ENCODE measurements at regions not wholly inside any gene's neighbourhood (a gene's known extent, or its start where the extent isn't known, plus 50 kb on each side); places are given as distances from the start of the nearest gene placed in this dataset.
A peak's percentile ranks its signal among the peaks of the same experiment; 100 is the strongest.

GRCh38 chr5:123844873-123845272 is 332.9 kb downstream of the CSNK1G3 start:
- Histone ChIP-seq H3K27me3 (ENCODE audit: control insufficient read depth in 1 of 2, insufficient read depth in 2 of 2, low read length in 2 of 2) (no peaks in the 10 kb centered on the region), H3K27ac (ENCODE audit: low read depth in 2 of 2, low read length in 1 of 2) (no peak overlapping the region), H3K4me3 (ENCODE audit: low read depth in 1 of 2, low read length in 2 of 2) (no peak overlapping the region), H3K36me3 (ENCODE audit: control insufficient read depth in 2 of 2, insufficient read depth in 2 of 2, low read length in 1 of 2) (no peaks in the 10 kb centered on the region), H3K9me3 (ENCODE audit: control insufficient read depth in 2 of 2, insufficient read depth in 1 of 2, low read depth in 1 of 2, low read length in 1 of 2) (no peaks in the 10 kb centered on the region), H3K4me1 (ENCODE audit: control insufficient read depth in 2 of 2, insufficient read depth in 2 of 2, low read length in 1 of 2) (no peaks in the 10 kb centered on the region)
- 64 to 72% methylated on average over 1 of the region's 1 CpG for WGBS, 2 donors

- Histone ChIP-seq H3K36me3 (ENCODE audit: control insufficient read depth in 2 of 2, insufficient read depth in 2 of 2, low read length in 1 of 2) (no peaks in the 10 kb centered on the region), H3K9me3 (ENCODE audit: control insufficient read depth in 2 of 2, insufficient read depth in 1 of 2, low read depth in 1 of 2, low read length in 1 of 2) (no peaks in the 10 kb centered on the region), H3K4me3 (ENCODE audit: low read depth in 1 of 2, low read length in 2 of 2) (no peak overlapping the region), H3K4me1 (ENCODE audit: control insufficient read depth in 2 of 2, insufficient read depth in 2 of 2, low read length in 1 of 2) (no peaks in the 10 kb centered on the region), H3K27ac (ENCODE audit: low read depth in 2 of 2, low read length in 1 of 2) (no peak overlapping the region), H3K27me3 (ENCODE audit: control insufficient read depth in 1 of 2, insufficient read depth in 2 of 2, low read length in 2 of 2) (no peaks in the 10 kb centered on the region)
- 68 to 70% methylated on average over 4 of the region's 4 CpGs for WGBS, 2 donors
Measured at GRCh38 chr5:123835421-123835820, 323.4 kb downstream of the CSNK1G3 start.

- 81 to 89% methylated on average over 2 of the region's 2 CpGs for WGBS, 2 donors
- no peaks in the 10 kb centered on the region for H3K27me3 ChIP-seq (ENCODE audit: control insufficient read depth in 1 of 2, insufficient read depth in 2 of 2, low read length in 2 of 2)
- H3K36me3 ChIP-seq (ENCODE audit: control insufficient read depth in 2 of 2, insufficient read depth in 2 of 2, low read length in 1 of 2): no peaks in the 10 kb centered on the region
- H3K4me1 ChIP-seq (ENCODE audit: control insufficient read depth in 2 of 2, insufficient read depth in 2 of 2, low read length in 1 of 2): no peaks in the 10 kb centered on the region
- no peak overlapping the region for H3K4me3 ChIP-seq (ENCODE audit: low read depth in 1 of 2, low read length in 2 of 2)
- no peaks in the 10 kb centered on the region for H3K9me3 ChIP-seq (ENCODE audit: control insufficient read depth in 2 of 2, insufficient read depth in 1 of 2, low read depth in 1 of 2, low read length in 1 of 2)
- no peak overlapping the region for H3K27ac ChIP-seq (ENCODE audit: low read depth in 2 of 2, low read length in 1 of 2)
Measured at GRCh38 chr5:123830575-123830974, 318.6 kb downstream of the CSNK1G3 start.

- no peaks in the 10 kb centered on the region for H3K9me3 ChIP-seq (ENCODE audit: control insufficient read depth in 2 of 2, insufficient read depth in 1 of 2, low read depth in 1 of 2, low read length in 1 of 2)
- no peak overlapping the region for H3K4me3 ChIP-seq (ENCODE audit: low read depth in 1 of 2, low read length in 2 of 2)
- no peaks in the 10 kb centered on the region for H3K4me1 ChIP-seq (ENCODE audit: control insufficient read depth in 2 of 2, insufficient read depth in 2 of 2, low read length in 1 of 2)
- no peak overlapping the region for H3K27ac ChIP-seq (ENCODE audit: low read depth in 2 of 2, low read length in 1 of 2)
- H3K36me3 ChIP-seq (ENCODE audit: control insufficient read depth in 2 of 2, insufficient read depth in 2 of 2, low read length in 1 of 2): no peaks in the 10 kb centered on the region
- WGBS, 2 donors: 64 to 77% methylated on average over 2 of the region's 2 CpGs
- no peaks in the 10 kb centered on the region for H3K27me3 ChIP-seq (ENCODE audit: control insufficient read depth in 1 of 2, insufficient read depth in 2 of 2, low read length in 2 of 2)
Measured at GRCh38 chr5:123827811-123828210, 315.8 kb downstream of the CSNK1G3 start.

GRCh38 chr5:123819833-123820232 is 307.9 kb downstream of the CSNK1G3 start:
- H3K27ac ChIP-seq (ENCODE audit: low read depth in 2 of 2, low read length in 1 of 2): no peak overlapping the region
- H3K36me3 ChIP-seq (ENCODE audit: control insufficient read depth in 2 of 2, insufficient read depth in 2 of 2, low read length in 1 of 2): no peaks in the 10 kb centered on the region
- H3K4me1 ChIP-seq (ENCODE audit: control insufficient read depth in 2 of 2, insufficient read depth in 2 of 2, low read length in 1 of 2): no peaks in the 10 kb centered on the region
- H3K27me3 ChIP-seq (ENCODE audit: control insufficient read depth in 1 of 2, insufficient read depth in 2 of 2, low read length in 2 of 2): no peaks in the 10 kb centered on the region
- no peaks in the 10 kb centered on the region for H3K9me3 ChIP-seq (ENCODE audit: control insufficient read depth in 2 of 2, insufficient read depth in 1 of 2, low read depth in 1 of 2, low read length in 1 of 2)
- 88% methylated on average over 4 of the region's 4 CpGs for WGBS, 2 donors
- H3K4me3 ChIP-seq (ENCODE audit: low read depth in 1 of 2, low read length in 2 of 2): no peak overlapping the region

GRCh38 chr5:123819386-123819785 is 307.4 kb downstream of the CSNK1G3 start:
- Histone ChIP-seq H3K27ac (ENCODE audit: low read depth in 2 of 2, low read length in 1 of 2) (no peak overlapping the region), H3K36me3 (ENCODE audit: control insufficient read depth in 2 of 2, insufficient read depth in 2 of 2, low read length in 1 of 2) (no peaks in the 10 kb centered on the region), H3K27me3 (ENCODE audit: control insufficient read depth in 1 of 2, insufficient read depth in 2 of 2, low read length in 2 of 2) (no peaks in the 10 kb centered on the region), H3K4me1 (ENCODE audit: control insufficient read depth in 2 of 2, insufficient read depth in 2 of 2, low read length in 1 of 2) (no peaks in the 10 kb centered on the region), H3K4me3 (ENCODE audit: low read depth in 1 of 2, low read length in 2 of 2) (no peak overlapping the region), H3K9me3 (ENCODE audit: control insufficient read depth in 2 of 2, insufficient read depth in 1 of 2, low read depth in 1 of 2, low read length in 1 of 2) (no peaks in the 10 kb centered on the region)
- WGBS, 2 donors: 78 to 90% methylated on average over 3 of the region's 3 CpGs

GRCh38 chr5:123817267-123817666 is 305.3 kb downstream of the CSNK1G3 start:
- 78 to 95% methylated on average over 2 of the region's 2 CpGs for WGBS, 2 donors
- H3K4me1 ChIP-seq (ENCODE audit: control insufficient read depth in 2 of 2, insufficient read depth in 2 of 2, low read length in 1 of 2): no peaks in the 10 kb centered on the region
- H3K9me3 ChIP-seq (ENCODE audit: control insufficient read depth in 2 of 2, insufficient read depth in 1 of 2, low read depth in 1 of 2, low read length in 1 of 2): no peaks in the 10 kb centered on the region
- no peak overlapping the region for H3K27ac ChIP-seq (ENCODE audit: low read depth in 2 of 2, low read length in 1 of 2)
- H3K27me3 ChIP-seq (ENCODE audit: control insufficient read depth in 1 of 2, insufficient read depth in 2 of 2, low read length in 2 of 2): no peaks in the 10 kb centered on the region
- H3K4me3 ChIP-seq (ENCODE audit: low read depth in 1 of 2, low read length in 2 of 2): no peak overlapping the region
- H3K36me3 ChIP-seq (ENCODE audit: control insufficient read depth in 2 of 2, insufficient read depth in 2 of 2, low read length in 1 of 2): no peaks in the 10 kb centered on the region

GRCh38 chr5:123814801-123815470 is 303.0 kb downstream of the CSNK1G3 start:
- Histone ChIP-seq H3K9me3 (ENCODE audit: control insufficient read depth in 2 of 2, insufficient read depth in 1 of 2, low read depth in 1 of 2, low read length in 1 of 2) (no peaks in the 10 kb centered on the region), H3K4me3 (ENCODE audit: low read depth in 1 of 2, low read length in 2 of 2) (no peak overlapping the region), H3K36me3 (ENCODE audit: control insufficient read depth in 2 of 2, insufficient read depth in 2 of 2, low read length in 1 of 2) (no peaks in the 10 kb centered on the region), H3K27ac (ENCODE audit: low read depth in 2 of 2, low read length in 1 of 2) (no peak overlapping the region), H3K4me1 (ENCODE audit: control insufficient read depth in 2 of 2, insufficient read depth in 2 of 2, low read length in 1 of 2) (peaks cover 0 to 2% of the 10 kb centered on the region in 2 donors), H3K27me3 (ENCODE audit: control insufficient read depth in 1 of 2, insufficient read depth in 2 of 2, low read length in 2 of 2) (no peaks in the 10 kb centered on the region)
- WGBS, 2 donors: 72 to 77% methylated on average over 8 of the region's 8 CpGs

GRCh38 chr5:123813937-123814624 is 302.1 kb downstream of the CSNK1G3 start:
- Histone ChIP-seq H3K4me3 (ENCODE audit: low read depth in 1 of 2, low read length in 2 of 2) (no peak overlapping the region), H3K4me1 (ENCODE audit: control insufficient read depth in 2 of 2, insufficient read depth in 2 of 2, low read length in 1 of 2) (peaks cover 0 to 2% of the 10 kb centered on the region in 2 donors), H3K9me3 (ENCODE audit: control insufficient read depth in 2 of 2, insufficient read depth in 1 of 2, low read depth in 1 of 2, low read length in 1 of 2) (no peaks in the 10 kb centered on the region), H3K27me3 (ENCODE audit: control insufficient read depth in 1 of 2, insufficient read depth in 2 of 2, low read length in 2 of 2) (no peaks in the 10 kb centered on the region), H3K27ac (ENCODE audit: low read depth in 2 of 2, low read length in 1 of 2) (peak overlapping the region in 1 of 2 donors; percentile 25), H3K36me3 (ENCODE audit: control insufficient read depth in 2 of 2, insufficient read depth in 2 of 2, low read length in 1 of 2) (no peaks in the 10 kb centered on the region)
- 41 to 51% methylated on average over 10 of the region's 10 CpGs for WGBS, 2 donors

GRCh38 chr5:123813264-123813663 is 301.3 kb downstream of the CSNK1G3 start:
- no peak overlapping the region for H3K4me3 ChIP-seq (ENCODE audit: low read depth in 1 of 2, low read length in 2 of 2)
- H3K36me3 ChIP-seq (ENCODE audit: control insufficient read depth in 2 of 2, insufficient read depth in 2 of 2, low read length in 1 of 2): no peaks in the 10 kb centered on the region
- 81 to 89% methylated on average over 3 of the region's 3 CpGs for WGBS, 2 donors
- no peaks in the 10 kb centered on the region for H3K27me3 ChIP-seq (ENCODE audit: control insufficient read depth in 1 of 2, insufficient read depth in 2 of 2, low read length in 2 of 2)
- H3K4me1 ChIP-seq (ENCODE audit: control insufficient read depth in 2 of 2, insufficient read depth in 2 of 2, low read length in 1 of 2): peaks cover 0 to 2% of the 10 kb centered on the region in 2 donors
- H3K9me3 ChIP-seq (ENCODE audit: control insufficient read depth in 2 of 2, insufficient read depth in 1 of 2, low read depth in 1 of 2, low read length in 1 of 2): no peaks in the 10 kb centered on the region
- no peak overlapping the region for H3K27ac ChIP-seq (ENCODE audit: low read depth in 2 of 2, low read length in 1 of 2)

Data from esophagus (tissue), 2 donors.